Heart left ventricle (tissue), 13 donors: ENCODE measurements at regions not wholly inside any gene's neighbourhood (a gene's known extent, or its start where the extent isn't known, plus 50 kb on each side); places are given as distances from the start of the nearest gene placed in this dataset.

Experiments
- CTCF ChIP-seq, 12 donors: fragments of 200-600 bp; sonication (generic) in 4 of 12; IDR thresholded peaks; one replicate each; pipeline versions ENCODE4 v1.5.0 to v1.8.0; 2018 to 2022; ENCODE audit warnings: antibody characterized with exemption in 12 of 12, mild to moderate bottlenecking in 5 of 12
- POLR2A ChIP-seq, 2 donors: fragments of 450-650 bp; IDR thresholded peaks; one replicate each; pipeline ENCODE4 v1.6.1; 2017; ENCODE audit warnings: antibody characterized with exemption in 2 of 2, mild to moderate bottlenecking in 2 of 2, moderate library complexity in 2 of 2
- donor health status: ischemic (EF 13 %, LVEDD 7.1; RV severe dilation, severe dysfunction).
- donor health status: DM: no; HTN: yes; CAD: no.
- donor health status: DM: no; HTN: no; CAD: no.
- donor health status: ischemic (EF 25% LVEDD 6.9; RV normal size, moderate dysfunction).
- donor health status: ischemic (EF 25% LVEDD 5.7; RV mildly dilated, moderate dysfunction).
- donor health status: ischemic (EF 35%, LVEDD 5.7; RV mildly dilated, moderate dysfunction).
- donor health status: nonischemic (EF 11% LVEDD 7.7; RV severe dilation, severe dysfunction).
- donor health status: DM: yes; HTN: yes; CAD: no.
- donor health status: PGD.
- donor health status: ischemic (EF 29% LVEDD 5.4; RV normal size, mild dysfunction).
- donor health status: nonischemic (EF 23%, LVEDD 6.1; RV moderate dilation, normal function).

GRCh38 chr11:111099028-111099713 lies 146.4 kb upstream of the POU2AF2 start:
- TF ChIP-seq CTCF (IDR thresholded peaks at IDR 0.05) (no peak), POLR2A (IDR thresholded peaks at IDR 0.05) (no peak)
